ENCODE measurements at regions not wholly inside any gene's neighbourhood (a gene's known extent, or its start where the extent isn't known, plus 50 kb on each side); places are given as distances from the start of the nearest gene placed in this dataset.

- no peak for DNase-seq
Measured at GRCh38 chr14:71690478-71690877, 241.8 kb upstream of the RGS6 start.

- no peak for DNase-seq
Measured at GRCh38 chr14:71692496-71692895, 239.7 kb upstream of the RGS6 start.

- DNase-seq = peak in 1 of 5 experiments; percentile 42
Measured at GRCh38 chr14:71693381-71693780, 238.8 kb upstream of the RGS6 start.

- DNase-seq = no peak
Measured at GRCh38 chr14:71694591-71695530, 237.4 kb upstream of the RGS6 start.

GRCh38 chr14:71695611-71696350 lies 236.4 kb upstream of the RGS6 start:
- no peak for DNase-seq

GRCh38 chr14:71698027-71698426 lies 234.2 kb upstream of the RGS6 start:
- peak in 2 of 5 experiments; percentile 14 to 66 for DNase-seq

GRCh38 chr14:71698673-71699072 lies 233.6 kb upstream of the RGS6 start:
- DNase-seq = no peak

- DNase-seq = peak in 1 of 5 experiments; percentile 88
Measured at GRCh38 chr14:71701990-71702389, 230.2 kb upstream of the RGS6 start.

GRCh38 chr14:71702786-71703185 lies 229.4 kb upstream of the RGS6 start:
- DNase-seq = no peak

GRCh38 chr14:71703477-71703876 lies 228.8 kb upstream of the RGS6 start:
- DNase-seq = no peak

- no peak for DNase-seq
Measured at GRCh38 chr14:71704210-71704609, 228.0 kb upstream of the RGS6 start.

- DNase-seq = no peak
Measured at GRCh38 chr14:71705460-71705859, 226.8 kb upstream of the RGS6 start.

- DNase-seq = no peak
Measured at GRCh38 chr14:71709076-71709475, 223.2 kb upstream of the RGS6 start.

GRCh38 chr14:71709987-71710386 lies 222.2 kb upstream of the RGS6 start:
- DNase-seq = no peak

- peak in 2 of 5 experiments; percentile 6 to 83 for DNase-seq
Measured at GRCh38 chr14:71711125-71711524, 221.1 kb upstream of the RGS6 start.

GRCh38 chr14:71711619-71712018 lies 220.6 kb upstream of the RGS6 start:
- DNase-seq = peak in 1 of 5 experiments; percentile 55

GRCh38 chr14:71712478-71712877 lies 219.8 kb upstream of the RGS6 start:
- no peak for DNase-seq

- peak in 1 of 5 experiments; percentile 42 for DNase-seq
Measured at GRCh38 chr14:71713016-71713415, 219.2 kb upstream of the RGS6 start.

GRCh38 chr14:71713451-71713850 lies 218.8 kb upstream of the RGS6 start:
- no peak for DNase-seq

GRCh38 chr14:71714225-71714624 lies 218.0 kb upstream of the RGS6 start:
- no peak for DNase-seq

- no peak for DNase-seq
Measured at GRCh38 chr14:71716041-71716772, 216.0 kb upstream of the RGS6 start.

- DNase-seq = peak in 1 of 5 experiments; percentile 51
Measured at GRCh38 chr14:71720978-71721624, 211.1 kb upstream of the RGS6 start.
